SK-N-SH (cell line): ENCODE measurements at regions not wholly inside any gene's neighbourhood (a gene's known extent, or its start where the extent isn't known, plus 50 kb on each side); places are given as distances from the start of the nearest gene placed in this dataset.

Source experiments
- EP300 ChIP-seq, 2 experiments: IDR thresholded peaks; 2 replicates each; pipeline versions ENCODE4 v1.4.0 to v1.6.1; 2012; ENCODE audit warnings: borderline replicate concordance in 1 of 2, low read depth in 1 of 2, low read length in 1 of 2
- EZH2phosphoT487 ChIP-seq: fragments of 200-600 bp; sonication (generic); IDR thresholded peaks from 2 replicates; pipeline ENCODE4 v1.6.1; 2017; ENCODE audit warnings: low read depth, mixed run types, mild to moderate bottlenecking, antibody characterized with exemption, moderate library complexity, borderline replicate concordance
- FOXJ3 ChIP-seq: sonication (generic); formaldehyde crosslinking; IDR thresholded peaks from 2 replicates; pipeline ENCODE4 v1.5.1; 2020; ENCODE audit warnings: mild to moderate bottlenecking, missing genetic modification reagents
- GATA2 ChIP-seq: sonication (generic); formaldehyde crosslinking; IDR thresholded peaks from 2 replicates; pipeline ENCODE4 v1.5.0; 2020; ENCODE audit warnings: mild to moderate bottlenecking, missing genetic modification reagents
- MEF2A ChIP-seq: IDR thresholded peaks from 2 replicates; pipeline ENCODE4 v1.4.0; 2012; ENCODE audit warnings: low read depth, borderline replicate concordance
- NFIC ChIP-seq: IDR thresholded peaks from 2 replicates; pipeline ENCODE4 v1.4.0; 2012; ENCODE audit warnings: borderline replicate concordance
- RFX5 ChIP-seq: IDR thresholded peaks from 2 replicates; pipeline ENCODE4 v1.6.1; 2012; ENCODE audit warnings: mild to moderate bottlenecking, improper control_type of control experiment, low read length
- SMC3 ChIP-seq: IDR thresholded peaks from 2 replicates; pipeline ENCODE4 v1.6.1; 2012; ENCODE audit warnings: low read depth, low read length, improper control_type of control experiment
- TEAD4 ChIP-seq: IDR thresholded peaks from 2 replicates; pipeline ENCODE4 v1.4.0; 2012; ENCODE audit warnings: mild to moderate bottlenecking, borderline replicate concordance; ENCODE audit not compliant: insufficient read depth
- TF ChIP-seq, protein P1 (sequence below): fragments of 200-600 bp; sonication (generic); IDR thresholded peaks from 2 replicates; pipeline ENCODE4 v1.6.1; 2017; ENCODE audit warnings: antibody characterized with exemption, mild to moderate bottlenecking, moderate library complexity
- TF ChIP-seq, protein P2 (sequence below): IDR thresholded peaks from 2 replicates; pipeline ENCODE4 v1.4.0; 2012; ENCODE audit warnings: low read depth, borderline replicate concordance
- TF ChIP-seq, protein P3 (sequence below): IDR thresholded peaks from 2 replicates; pipeline ENCODE4 v1.4.0; 2012; ENCODE audit warnings: low read depth, borderline replicate concordance

- TF ChIP-seq FOXJ3: no peak
- TF ChIP-seq, protein P1, sequence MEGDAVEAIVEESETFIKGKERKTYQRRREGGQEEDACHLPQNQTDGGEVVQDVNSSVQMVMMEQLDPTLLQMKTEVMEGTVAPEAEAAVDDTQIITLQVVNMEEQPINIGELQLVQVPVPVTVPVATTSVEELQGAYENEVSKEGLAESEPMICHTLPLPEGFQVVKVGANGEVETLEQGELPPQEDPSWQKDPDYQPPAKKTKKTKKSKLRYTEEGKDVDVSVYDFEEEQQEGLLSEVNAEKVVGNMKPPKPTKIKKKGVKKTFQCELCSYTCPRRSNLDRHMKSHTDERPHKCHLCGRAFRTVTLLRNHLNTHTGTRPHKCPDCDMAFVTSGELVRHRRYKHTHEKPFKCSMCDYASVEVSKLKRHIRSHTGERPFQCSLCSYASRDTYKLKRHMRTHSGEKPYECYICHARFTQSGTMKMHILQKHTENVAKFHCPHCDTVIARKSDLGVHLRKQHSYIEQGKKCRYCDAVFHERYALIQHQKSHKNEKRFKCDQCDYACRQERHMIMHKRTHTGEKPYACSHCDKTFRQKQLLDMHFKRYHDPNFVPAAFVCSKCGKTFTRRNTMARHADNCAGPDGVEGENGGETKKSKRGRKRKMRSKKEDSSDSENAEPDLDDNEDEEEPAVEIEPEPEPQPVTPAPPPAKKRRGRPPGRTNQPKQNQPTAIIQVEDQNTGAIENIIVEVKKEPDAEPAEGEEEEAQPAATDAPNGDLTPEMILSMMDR: no peak
- TF ChIP-seq, protein P2, sequence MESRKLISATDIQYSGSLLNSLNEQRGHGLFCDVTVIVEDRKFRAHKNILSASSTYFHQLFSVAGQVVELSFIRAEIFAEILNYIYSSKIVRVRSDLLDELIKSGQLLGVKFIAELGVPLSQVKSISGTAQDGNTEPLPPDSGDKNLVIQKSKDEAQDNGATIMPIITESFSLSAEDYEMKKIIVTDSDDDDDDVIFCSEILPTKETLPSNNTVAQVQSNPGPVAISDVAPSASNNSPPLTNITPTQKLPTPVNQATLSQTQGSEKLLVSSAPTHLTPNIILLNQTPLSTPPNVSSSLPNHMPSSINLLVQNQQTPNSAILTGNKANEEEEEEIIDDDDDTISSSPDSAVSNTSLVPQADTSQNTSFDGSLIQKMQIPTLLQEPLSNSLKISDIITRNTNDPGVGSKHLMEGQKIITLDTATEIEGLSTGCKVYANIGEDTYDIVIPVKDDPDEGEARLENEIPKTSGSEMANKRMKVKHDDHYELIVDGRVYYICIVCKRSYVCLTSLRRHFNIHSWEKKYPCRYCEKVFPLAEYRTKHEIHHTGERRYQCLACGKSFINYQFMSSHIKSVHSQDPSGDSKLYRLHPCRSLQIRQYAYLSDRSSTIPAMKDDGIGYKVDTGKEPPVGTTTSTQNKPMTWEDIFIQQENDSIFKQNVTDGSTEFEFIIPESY: no peak
- TF ChIP-seq EP300 (IDR thresholded peaks at IDR 0.05; ENCODE audit: borderline replicate concordance in 1 of 2, low read depth in 1 of 2, low read length in 1 of 2): no peak
- no peak for TF ChIP-seq RFX5
- no peak for TF ChIP-seq NFIC
- no peak for TF ChIP-seq GATA2
- TF ChIP-seq EZH2phosphoT487: no peak
- TF ChIP-seq TEAD4: no peak
- TF ChIP-seq, protein P3, sequence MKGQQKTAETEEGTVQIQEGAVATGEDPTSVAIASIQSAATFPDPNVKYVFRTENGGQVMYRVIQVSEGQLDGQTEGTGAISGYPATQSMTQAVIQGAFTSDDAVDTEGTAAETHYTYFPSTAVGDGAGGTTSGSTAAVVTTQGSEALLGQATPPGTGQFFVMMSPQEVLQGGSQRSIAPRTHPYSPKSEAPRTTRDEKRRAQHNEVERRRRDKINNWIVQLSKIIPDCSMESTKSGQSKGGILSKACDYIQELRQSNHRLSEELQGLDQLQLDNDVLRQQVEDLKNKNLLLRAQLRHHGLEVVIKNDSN: no peak
- TF ChIP-seq MEF2A: no peak
- TF ChIP-seq SMC3: no peak
Measured at GRCh38 chrX:76996641-76997040, 450.5 kb upstream of the FGF16 start.
